HCT116 (cell line): ENCODE measurements at regions not wholly inside any gene's neighbourhood (a gene's known extent, or its start where the extent isn't known, plus 50 kb on each side); places are given as distances from the start of the nearest gene placed in this dataset.

Experiments
- ATAC-seq: fragments of 200-7000 bp; cut with Tn5 transposase; 2 replicates; pipeline ENCODE4 v1.9.1; 2020; ENCODE audit warnings: mild to moderate bottlenecking, moderate library complexity
- BruUV-seq: library from RNA; stranded (reverse); fragments of 400-500 nt; replicated peaks from 2 replicates; lab custom pipeline; 2021; lab: Mats Ljungman, UMichigan
- CTCF ChIA-PET: fragments of 300-600 bp; sonication (Branson Sonifier 250); formaldehyde crosslinking; loops from one replicate; lab custom pipeline; 2021; ENCODE audit warnings: antibody characterized with exemption; lab: Charles Lee
- POLR2A ChIA-PET: fragments of 300-600, 350-600 bp; sonication (Branson Sonifier 250); formaldehyde crosslinking; loops from one replicate; lab custom pipeline; 2021; ENCODE audit warnings: antibody characterized with exemption; lab: Charles Lee
- RAD21 ChIA-PET, 2 experiments: fragments of 300-600 bp; sonication (Branson Sonifier 250); formaldehyde crosslinking; loops; one replicate each; lab custom pipeline; 2023; ENCODE audit warnings: low total read pairs in 2 of 2; ENCODE audit not compliant: uncharacterized antibody in 2 of 2, unreplicated experiment in 2 of 2, low non-redundant PET in 1 of 2; lab: Charles Lee
- DNase-seq: peaks from one replicate; pipeline ENCODE4 v3.0.0-alpha.2; 2010; ENCODE audit warnings: low read depth, low spot score
- H2AFZ ChIP-seq: fragments of 200-600 bp; shearing (Covaris generic), sonication (generic); 2 replicates; pipeline ENCODE4 v1.6.1; 2017; ENCODE audit warnings: low read depth, mixed run types, mixed read lengths, antibody characterized with exemption, low read length; ENCODE audit not compliant: poor library complexity, severe bottlenecking
- H3K27ac ChIP-seq: 2 replicates; pipeline ENCODE4 v1.5.1; 2012; ENCODE audit warnings: low read depth, low read length
- H3K27me3 ChIP-seq: fragments of 200-600 bp; sonication (generic); 2 replicates; pipeline ENCODE4 v1.6.1; 2016; ENCODE audit warnings: mixed run types, low read length, mixed read lengths; ENCODE audit not compliant: insufficient read depth
- H3K36me3 ChIP-seq, 2 experiments: fragments of 200-500 bp in 1 of 2; fragments of 200-600 bp in 1 of 2; sonication (Bioruptor generic) in 1 of 2; sonication (generic) in 1 of 2; 2 replicates each; pipeline versions ENCODE4 v1.5.1 to v1.6.1; 2014 to 2016; ENCODE audit warnings: low read length in 2 of 2, inconsistent platforms in 1 of 2, mixed read lengths in 1 of 2, mixed run types in 1 of 2; ENCODE audit not compliant: insufficient read depth in 2 of 2, control insufficient read depth in 1 of 2
- H3K4me1 ChIP-seq, 2 experiments: fragments of 200-600 bp in 1 of 2; sonication (generic) in 1 of 2; 2 replicates each; pipeline versions ENCODE4 v1.5.1 to v1.6.1; 2012 to 2017; ENCODE audit warnings: low read length in 2 of 2, inconsistent platforms in 1 of 2, mild to moderate bottlenecking in 1 of 2, mixed read lengths in 1 of 2, mixed run types in 1 of 2, moderate library complexity in 1 of 2; ENCODE audit not compliant: insufficient read depth in 2 of 2, control insufficient read depth in 1 of 2
- H3K4me2 ChIP-seq: fragments of 200-600 bp; sonication (generic); 2 replicates; pipeline ENCODE4 v1.6.1; 2017; ENCODE audit warnings: mixed run types, low read length, mixed read lengths
- H3K4me3 ChIP-seq, 2 experiments: fragments of 200-600 bp in 1 of 2; sonication (generic) in 1 of 2; replicated peaks in 1 of 2; 2 replicates each; pipeline ENCODE4 v1.5.1; 2011 to 2016; ENCODE audit warnings: low read length in 2 of 2, control low read depth in 1 of 2, low read depth in 1 of 2, mild to moderate bottlenecking in 1 of 2, mixed read lengths in 1 of 2, mixed run types in 1 of 2
- H3K79me2 ChIP-seq: fragments of 200-600 bp; sonication (generic); 2 replicates; pipeline ENCODE4 v1.6.1; 2017; ENCODE audit warnings: mild to moderate bottlenecking, mixed run types, low read length, moderate library complexity, mixed read lengths; ENCODE audit not compliant: insufficient read depth
- H3K9ac ChIP-seq: fragments of 200-600 bp; sonication (generic); 2 replicates; pipeline ENCODE4 v1.6.1; 2016; ENCODE audit warnings: low read length, mixed read lengths
- H3K9me2 ChIP-seq: fragments of 200-600 bp; sonication (generic), shearing (Covaris generic); 2 replicates; pipeline ENCODE4 v1.6.1; 2017; ENCODE audit warnings: mixed run types, mild to moderate bottlenecking, moderate library complexity; ENCODE audit not compliant: insufficient read depth
- H3K9me3 ChIP-seq, 2 experiments: fragments of 200-500 bp in 1 of 2; fragments of 200-600 bp in 1 of 2; sonication (Bioruptor generic) in 1 of 2; sonication (generic) in 1 of 2; 2 replicates each; pipeline ENCODE4 v1.6.1; 2014 to 2017; ENCODE audit warnings: low read length in 2 of 2, mixed read lengths in 2 of 2, inconsistent platforms in 1 of 2, low read depth in 1 of 2, mild to moderate bottlenecking in 1 of 2, mixed run types in 1 of 2, moderate library complexity in 1 of 2; ENCODE audit not compliant: control insufficient read depth in 1 of 2, insufficient read depth in 1 of 2
- H4K20me1 ChIP-seq: fragments of 200-600 bp; sonication (generic), shearing (Covaris generic); 2 replicates; pipeline ENCODE4 v1.6.1; 2017; ENCODE audit warnings: mixed run types, mild to moderate bottlenecking, moderate library complexity; ENCODE audit not compliant: insufficient read depth
- CBX3 ChIP-seq: IDR thresholded peaks from 2 replicates; pipeline ENCODE4 v1.6.1; 2012; ENCODE audit warnings: low read depth
- CEBPB ChIP-seq: IDR thresholded peaks from 2 replicates; pipeline ENCODE4 v1.6.1; 2012; ENCODE audit warnings: low read depth
- EGR1 ChIP-seq: IDR thresholded peaks from 2 replicates; pipeline ENCODE4 v1.6.1; 2012; ENCODE audit warnings: low read depth
- EZH2 ChIP-seq: fragments of 200-600 bp; sonication (generic); IDR thresholded peaks from 2 replicates; pipeline ENCODE4 v1.6.1; 2017; ENCODE audit warnings: antibody characterized with exemption, mixed run types
- EZH2phosphoT487 ChIP-seq: fragments of 200-600 bp; IDR thresholded peaks from 2 replicates; pipeline ENCODE4 v1.6.1; 2018; ENCODE audit warnings: antibody characterized with exemption, borderline replicate concordance
- FOSL1 ChIP-seq: IDR thresholded peaks from 2 replicates; pipeline ENCODE4 v1.6.1; 2012; ENCODE audit warnings: low read depth
- JUND ChIP-seq: IDR thresholded peaks from 2 replicates; pipeline ENCODE4 v1.6.1; 2012
- POLR2A ChIP-seq: IDR thresholded peaks from 2 replicates; pipeline ENCODE4 v1.7.0; 2011; ENCODE audit warnings: borderline replicate concordance; ENCODE audit not compliant: insufficient read depth, insufficient read length; ENCODE audit errors: extremely low read depth
- POLR2AphosphoS5 ChIP-seq: IDR thresholded peaks from 2 replicates; pipeline ENCODE4 v1.6.1; 2011; ENCODE audit warnings: mild to moderate bottlenecking, low read depth, low read length, moderate library complexity
- RAD21 ChIP-seq: IDR thresholded peaks from 2 replicates; pipeline ENCODE4 v1.6.1; 2012; ENCODE audit warnings: low read depth, mild to moderate bottlenecking
- SIN3A ChIP-seq: IDR thresholded peaks from 2 replicates; pipeline ENCODE4 v1.6.1; 2012; ENCODE audit warnings: low read depth
- SP1 ChIP-seq: IDR thresholded peaks from 2 replicates; pipeline ENCODE4 v1.6.1; 2012; ENCODE audit warnings: low read depth
- SRF ChIP-seq: IDR thresholded peaks from 2 replicates; pipeline ENCODE4 v1.6.1; 2012; ENCODE audit warnings: low read depth
- TCF7L2 ChIP-seq: IDR thresholded peaks from 2 replicates; pipeline ENCODE4 v1.7.0; 2011; ENCODE audit warnings: borderline replicate concordance, inconsistent platforms; ENCODE audit not compliant: insufficient read depth, insufficient read length; ENCODE audit errors: extremely low read depth
- YY1 ChIP-seq: IDR thresholded peaks from 2 replicates; pipeline ENCODE4 v1.6.1; 2011; ENCODE audit warnings: low read length, low read depth, moderate library complexity, mild to moderate bottlenecking; ENCODE audit not compliant: insufficient replicate concordance; ENCODE audit errors: extremely low read depth
- ZNF274 ChIP-seq: fragments of 200-500 bp; sonication (Bioruptor generic); IDR thresholded peaks from 2 replicates; pipeline ENCODE4 v1.6.1; 2014; ENCODE audit warnings: mild to moderate bottlenecking, low read depth, low read length, inconsistent platforms
- intact Hi-C: fragments of 100-400 bp; cut with micrococcal nuclease; formaldehyde crosslinking; loops from 2 replicates; pipeline ENCODE4 v1.10.0; 2022
- TF ChIP-seq, protein P1 (sequence below): IDR thresholded peaks from 2 replicates; pipeline ENCODE4 v1.6.1; 2012

DNA sequence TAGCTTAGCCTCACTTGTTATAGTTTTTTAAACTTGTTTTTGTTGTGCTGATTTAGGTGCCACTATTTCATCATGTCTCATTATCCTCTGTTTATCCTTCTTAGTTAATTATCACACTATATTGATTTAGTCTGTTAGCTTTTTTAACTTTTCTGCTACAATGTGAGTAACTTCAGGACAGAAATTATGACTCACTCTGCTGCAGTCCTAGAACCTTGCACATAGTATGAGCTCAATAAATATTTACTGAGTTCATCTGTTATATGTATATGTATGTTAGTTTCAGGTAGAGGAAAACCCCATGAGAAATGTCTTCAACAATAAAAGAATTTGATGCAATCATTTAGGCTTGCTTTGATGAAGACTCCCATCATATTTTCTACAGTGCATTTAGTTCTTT, 224.3 kb upstream of the NAV3 start (continued):
- TF ChIP-seq YY1 (no peak), FOSL1 (no peak), EZH2phosphoT487 (no peak), CEBPB (no peak)

- Histone ChIP-seq H3K4me3 (no peak overlapping the region), H3K9me3 (no peaks in the 10 kb centered on the region), H2AFZ (no peak overlapping the region), H3K9ac (no peak overlapping the region), H3K36me3 (no peaks in the 10 kb centered on the region), H3K4me2 (no peak overlapping the region), H3K79me2 (no peaks in the 10 kb centered on the region), H3K4me1 (no peaks in the 10 kb centered on the region), H3K27ac (no peak overlapping the region), H3K9me2 (no peaks in the 10 kb centered on the region), H4K20me1 (no peaks in the 10 kb centered on the region), H3K27me3 (no peaks in the 10 kb centered on the region)
- DNase-seq: no peak
- POLR2A ChIA-PET: no interaction called here
- ATAC-seq: no peak
- RAD21 ChIA-PET: no interaction called here
- CTCF ChIA-PET: no interaction called here
- TF ChIP-seq, protein P1, sequence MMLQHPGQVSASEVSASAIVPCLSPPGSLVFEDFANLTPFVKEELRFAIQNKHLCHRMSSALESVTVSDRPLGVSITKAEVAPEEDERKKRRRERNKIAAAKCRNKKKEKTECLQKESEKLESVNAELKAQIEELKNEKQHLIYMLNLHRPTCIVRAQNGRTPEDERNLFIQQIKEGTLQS: no peak
- TF ChIP-seq CBX3 (no peak), RAD21 (no peak), YY1 (no peak), SIN3A (no peak), POLR2A (no peak), EZH2 (no peak), ZNF274 (no peak), TCF7L2 (no peak), EGR1 (no peak), POLR2AphosphoS5 (no peak), CEBPB (no peak), JUND (no peak), SP1 (no peak), SRF (no peak)
- no TSS peak for BruUV-seq
- intact Hi-C loops: no loop called here
Observed at GRCh38 chr12:77603946-77604345, 226.7 kb upstream of the NAV3 start.
